HepG2 (cell line): ENCODE measurements at regions not wholly inside any gene's neighbourhood (a gene's known extent, or its start where the extent isn't known, plus 50 kb on each side); places are given as distances from the start of the nearest gene placed in this dataset.
"Not testable (repeated sequence)": the region's sequence is repeated elsewhere in the genome, so short reads cannot be mapped to it uniquely, and the experiment has no call there.

ENCODE experiments used
- ATAC-seq: fragments of 200-7000 bp; cut with Tn5 transposase; 3 replicates; pipeline ENCODE4 v1.9.1; 2020; ENCODE audit warnings: mild to moderate bottlenecking, moderate library complexity
- BruUV-seq: library from RNA; stranded (reverse); fragments of 400-500 nt; replicated peaks from 2 replicates; lab custom pipeline; 2021; lab: Mats Ljungman, UMichigan
- CTCF ChIA-PET: fragments of 300-600 bp; formaldehyde crosslinking; extraction: SDS; loops from one replicate; lab custom pipeline; 2021; ENCODE audit warnings: low total read pairs, inconsistent platforms, low intra/inter-chr PET ratio; lab: Yijun Ruan, JAX
- POLR2A ChIA-PET: fragments of 350-600 bp; sonication (Branson Sonifier 250); formaldehyde crosslinking; loops from one replicate; lab custom pipeline; 2020; ENCODE audit warnings: antibody characterized with exemption, inconsistent platforms; lab: Yijun Ruan, JAX
- DNase-seq: peaks from one replicate; pipeline ENCODE4 v3.0.0-alpha.2; 2015; ENCODE audit warnings: low spot score
- FAIRE-seq: peaks from 3 replicates; lab custom pipeline; 2011; peaks lifted over from hg19 to GRCh38; lab: Jason Lieb, UNC
- H2AFZ ChIP-seq: one replicate; pipeline ENCODE4 v1.6.1; 2011; ENCODE audit warnings: low read length, inconsistent platforms
- H3K27ac ChIP-seq: fragments of 300-600 bp; 3 replicates; pipeline ENCODE4 v1.8.0; 2011; ENCODE audit warnings: mixed run types, mild to moderate bottlenecking, mixed read lengths, low read length, inconsistent platforms; ENCODE audit not compliant: insufficient read depth; ENCODE audit errors: extremely low read length
- H3K27me3 ChIP-seq, 2 experiments: fragments of 200-600 bp in 1 of 2; 2 replicates in 1 of 2; 3 replicates in 1 of 2; pipeline versions ENCODE4 v1.6.0 to v1.8.0; 2011; ENCODE audit warnings: low read length in 2 of 2, mild to moderate bottlenecking in 2 of 2, moderate library complexity in 2 of 2, inconsistent platforms in 1 of 2; ENCODE audit not compliant: insufficient read depth in 2 of 2, control insufficient read depth in 1 of 2
- H3K36me3 ChIP-seq, 2 experiments: fragments of 200-600 bp in 1 of 2; replicated peaks in 1 of 2; 2 replicates in 1 of 2; 3 replicates in 1 of 2; pipeline versions ENCODE4 v1.5.1 to v1.8.0; 2011; ENCODE audit warnings: low read length in 2 of 2, inconsistent platforms in 1 of 2; ENCODE audit not compliant: insufficient read depth in 2 of 2, control insufficient read depth in 1 of 2
- H3K4me1 ChIP-seq: 2 replicates; pipeline ENCODE4 v1.5.1; 2012; ENCODE audit warnings: low read length, inconsistent platforms; ENCODE audit not compliant: insufficient read depth
- H3K4me2 ChIP-seq: 2 replicates; pipeline ENCODE4 v1.6.0; 2011; ENCODE audit warnings: low read depth, low read length, inconsistent platforms
- H3K4me3 ChIP-seq, 3 experiments: fragments of 200-600 bp in 1 of 3; sonication (generic), shearing (Covaris generic) in 1 of 3; replicated peaks in 1 of 3; 2 replicates each; pipeline ENCODE4 v1.5.1; 2011 to 2016; ENCODE audit warnings: low read length in 3 of 3, inconsistent platforms in 2 of 3, low read depth in 2 of 3, mild to moderate bottlenecking in 2 of 3, control low read depth in 1 of 3, mixed read lengths in 1 of 3; ENCODE audit not compliant: insufficient read depth in 1 of 3
- H3K79me2 ChIP-seq: one replicate; pipeline ENCODE4 v1.6.1; 2011; ENCODE audit warnings: low read length, inconsistent platforms; ENCODE audit not compliant: insufficient read depth
- H3K9ac ChIP-seq: 2 replicates; pipeline ENCODE4 v1.6.0; 2011; ENCODE audit warnings: mild to moderate bottlenecking, low read depth, low read length, inconsistent platforms; ENCODE audit not compliant: insufficient read depth
- H3K9me3 ChIP-seq: 2 replicates; pipeline ENCODE4 v1.5.1; 2012; ENCODE audit warnings: mild to moderate bottlenecking, low read length
- H4K20me1 ChIP-seq: 2 replicates; pipeline ENCODE4 v1.6.0; 2011; ENCODE audit warnings: inconsistent platforms, mild to moderate bottlenecking, low read length, moderate library complexity; ENCODE audit not compliant: insufficient read depth
- whole genome bisulfite sequencing: methylation state at CpG from one replicate; pipeline ENCODE4 v1.1.6; 2017; ENCODE audit warnings: low lambda C conversion rate; 5-methylcytosine and 5-hydroxymethylcytosine counted together
- in situ Hi-C: cut with HindIII; loops from 2 replicates; pipeline ENCODE4 v1.10.0; 2017; ENCODE audit warnings: low pct_unique_long_range_greater_than_20kb; ENCODE audit not compliant: extremely low pct_ligation_motif_present
- intact Hi-C: fragments of 100-400 bp; cut with micrococcal nuclease; formaldehyde crosslinking; loops from one replicate; pipeline ENCODE4 v1.10.0; 2022; ENCODE audit not compliant: unreplicated experiment

DNA sequence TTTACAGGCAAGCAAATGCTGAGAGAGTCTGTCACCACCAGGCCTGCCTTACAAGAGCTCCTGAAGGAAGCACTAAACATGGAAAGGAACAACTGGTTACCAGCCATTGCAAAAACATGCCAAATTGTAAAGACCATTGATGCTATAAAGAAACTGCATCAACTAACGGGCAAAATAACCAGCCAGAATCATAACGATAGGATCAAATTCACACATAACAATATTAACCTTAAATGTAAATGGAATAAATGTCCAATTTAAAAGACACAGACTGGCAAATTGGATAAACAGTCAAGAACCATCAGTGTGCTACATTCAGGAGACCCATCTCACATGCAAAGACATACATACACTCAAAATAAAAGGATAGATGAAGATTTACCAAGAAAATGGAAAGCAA lies 170.7 kb downstream of the CRPPA start:
- CTCF ChIA-PET, H3K36me3 ChIP-seq, H3K4me1 ChIP-seq, H3K27me3 ChIP-seq, H3K4me2 ChIP-seq, POLR2A ChIA-PET, intact Hi-C loops, BruUV-seq, H4K20me1 ChIP-seq, H2AFZ ChIP-seq, FAIRE-seq, H3K4me3 ChIP-seq, in situ Hi-C loops, DNase-seq, H3K9me3 ChIP-seq, H3K79me2 ChIP-seq, ATAC-seq, H3K9ac ChIP-seq, H3K27ac ChIP-seq: not testable (repeated sequence)
- WGBS: 19% methylated on average over 2 of the region's 2 CpGs

DNA sequence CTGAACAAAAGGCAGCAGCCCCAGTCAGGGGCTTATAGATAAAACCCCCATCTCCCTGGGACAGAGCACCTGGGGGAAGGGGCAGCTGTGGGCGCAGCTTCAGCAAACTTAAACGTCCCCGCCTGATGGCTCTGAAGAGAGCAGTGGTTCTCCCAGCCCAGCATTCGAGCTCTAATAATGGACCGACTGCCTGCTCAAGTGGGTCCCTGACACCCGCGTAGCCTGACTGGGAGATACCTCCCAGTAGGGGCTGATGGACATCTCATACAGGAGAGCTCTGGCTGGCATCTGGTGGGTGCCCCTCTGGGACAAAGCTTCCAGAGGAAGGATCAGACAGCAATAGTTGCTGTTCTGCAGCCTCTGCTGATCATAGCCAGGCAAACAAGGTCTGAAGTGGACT lies 172.1 kb downstream of the CRPPA start:
- H3K9me3 ChIP-seq, ATAC-seq, POLR2A ChIA-PET, in situ Hi-C loops, H3K79me2 ChIP-seq, H3K36me3 ChIP-seq, CTCF ChIA-PET, BruUV-seq, H3K9ac ChIP-seq, H4K20me1 ChIP-seq, H3K27ac ChIP-seq, H2AFZ ChIP-seq, H3K4me2 ChIP-seq, FAIRE-seq, H3K4me3 ChIP-seq, DNase-seq, H3K4me1 ChIP-seq, H3K27me3 ChIP-seq, intact Hi-C loops: not testable (repeated sequence)
- no CpG with 5 or more reads among the region's 7 CpGs for WGBS

GRCh38 chr7:16248556-16248955 lies 172.8 kb downstream of the CRPPA start:
- H3K9me3 ChIP-seq, H3K27me3 ChIP-seq, POLR2A ChIA-PET, BruUV-seq, H3K4me3 ChIP-seq, H3K4me1 ChIP-seq, FAIRE-seq, in situ Hi-C loops, H2AFZ ChIP-seq, H3K9ac ChIP-seq, H3K4me2 ChIP-seq, CTCF ChIA-PET, H3K36me3 ChIP-seq, intact Hi-C loops, H3K27ac ChIP-seq, DNase-seq, H3K79me2 ChIP-seq, H4K20me1 ChIP-seq, ATAC-seq: not testable (repeated sequence)
- WGBS: 64% methylated on average over 4 of the region's 6 CpGs
